Neural crest cell (in vitro differentiated cells): ENCODE measurements at regions not wholly inside any gene's neighbourhood (a gene's known extent, or its start where the extent isn't known, plus 50 kb on each side); places are given as distances from the start of the nearest gene placed in this dataset.
A peak's percentile ranks its signal among the peaks of the same experiment; 100 is the strongest.

ENCODE experiments used
- DNase-seq: peaks from one replicate; pipeline ENCODE4 v3.0.0; 2021; ENCODE audit warnings: low read depth, mixed read lengths, low spot score
- H3K27ac Mint-ChIP-seq: one replicate; pipeline ENCODE4 v1.8.0; 2021; ENCODE audit warnings: mild to moderate bottlenecking, mixed read lengths; ENCODE audit not compliant: unreplicated experiment
- H3K27me3 Mint-ChIP-seq: 2 replicates; pipeline ENCODE4 v1.8.0; 2021; ENCODE audit warnings: low read depth, mild to moderate bottlenecking, mixed read lengths
- H3K36me3 Mint-ChIP-seq: 2 replicates; pipeline ENCODE4 v1.8.0; 2021; ENCODE audit warnings: low read depth, mild to moderate bottlenecking, mixed read lengths
- H3K4me1 Mint-ChIP-seq: 2 replicates; pipeline ENCODE4 v1.8.0; 2021; ENCODE audit warnings: mixed read lengths
- H3K4me3 Mint-ChIP-seq: one replicate; pipeline ENCODE4 v1.8.0; 2021; ENCODE audit warnings: mild to moderate bottlenecking, mixed read lengths
- H3K9me3 Mint-ChIP-seq: 2 replicates; pipeline ENCODE4 v1.8.0; 2021; ENCODE audit warnings: mixed read lengths
- TF ChIP-seq, protein P1 (sequence below): fragments of 200-600 bp; sonication (generic); conservative IDR thresholded peaks from 2 replicates; pipeline ENCODE4 v1.5.0; 2021; ENCODE audit warnings: antibody characterized with exemption, mild to moderate bottlenecking

DNA sequence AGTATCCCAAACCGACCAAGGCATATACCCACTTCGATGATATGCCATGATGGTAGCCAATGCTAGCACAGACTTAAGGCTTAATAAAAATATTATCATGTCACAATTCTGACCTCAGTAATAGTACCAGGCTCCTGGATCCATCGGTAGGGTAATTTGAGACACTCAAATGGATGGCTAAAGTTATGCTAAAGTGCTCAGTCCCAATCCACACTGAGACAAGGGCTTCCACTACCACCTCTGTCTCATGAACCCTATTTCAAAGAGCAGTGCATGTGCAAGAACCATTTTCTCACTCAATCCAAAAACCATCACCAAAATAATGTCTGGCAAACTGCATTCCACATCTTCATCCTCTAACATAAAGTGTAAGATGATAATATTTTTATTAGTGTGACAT lies 122.4 kb upstream of the KRR1 start:
- Mint-ChIP-seq H3K27ac (no peak overlapping the region), H3K9me3 (peaks cover 7% of the 10 kb centered on the region), H3K36me3 (no peaks in the 10 kb centered on the region), H3K4me1 (peaks cover 67% of the 10 kb centered on the region), H3K4me3 (no peak overlapping the region), H3K27me3 (no peaks in the 10 kb centered on the region)
- DNase-seq = no peak
- TF ChIP-seq, protein P1, sequence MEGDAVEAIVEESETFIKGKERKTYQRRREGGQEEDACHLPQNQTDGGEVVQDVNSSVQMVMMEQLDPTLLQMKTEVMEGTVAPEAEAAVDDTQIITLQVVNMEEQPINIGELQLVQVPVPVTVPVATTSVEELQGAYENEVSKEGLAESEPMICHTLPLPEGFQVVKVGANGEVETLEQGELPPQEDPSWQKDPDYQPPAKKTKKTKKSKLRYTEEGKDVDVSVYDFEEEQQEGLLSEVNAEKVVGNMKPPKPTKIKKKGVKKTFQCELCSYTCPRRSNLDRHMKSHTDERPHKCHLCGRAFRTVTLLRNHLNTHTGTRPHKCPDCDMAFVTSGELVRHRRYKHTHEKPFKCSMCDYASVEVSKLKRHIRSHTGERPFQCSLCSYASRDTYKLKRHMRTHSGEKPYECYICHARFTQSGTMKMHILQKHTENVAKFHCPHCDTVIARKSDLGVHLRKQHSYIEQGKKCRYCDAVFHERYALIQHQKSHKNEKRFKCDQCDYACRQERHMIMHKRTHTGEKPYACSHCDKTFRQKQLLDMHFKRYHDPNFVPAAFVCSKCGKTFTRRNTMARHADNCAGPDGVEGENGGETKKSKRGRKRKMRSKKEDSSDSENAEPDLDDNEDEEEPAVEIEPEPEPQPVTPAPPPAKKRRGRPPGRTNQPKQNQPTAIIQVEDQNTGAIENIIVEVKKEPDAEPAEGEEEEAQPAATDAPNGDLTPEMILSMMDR = no peak

DNA sequence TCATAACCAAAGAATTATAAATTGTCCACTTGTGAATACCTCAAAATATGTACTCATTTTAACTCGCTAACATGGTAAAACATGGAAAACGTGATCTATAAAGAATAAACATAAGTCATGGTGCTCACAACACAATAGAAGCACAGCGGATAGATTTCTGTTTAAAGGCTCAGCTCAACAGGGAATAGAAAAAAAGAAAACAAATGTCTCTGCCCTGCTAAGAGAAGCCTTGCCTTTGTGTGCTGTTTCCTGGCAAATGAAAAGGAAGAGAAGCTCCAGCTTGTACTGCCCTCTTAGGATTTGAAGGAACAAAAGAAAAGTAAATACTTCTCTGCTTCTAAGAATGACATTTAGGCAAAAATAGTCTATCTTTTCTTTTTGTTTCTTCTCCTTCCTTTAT lies 121.0 kb upstream of the KRR1 start:
- Mint-ChIP-seq H3K4me3 (no peak overlapping the region), H3K36me3 (no peaks in the 10 kb centered on the region), H3K27ac (peak overlapping the region; percentile 79), H3K27me3 (no peaks in the 10 kb centered on the region), H3K9me3 (peaks cover 7% of the 10 kb centered on the region), H3K4me1 (peaks cover 67% of the 10 kb centered on the region)
- DNase-seq = no peak
- TF ChIP-seq, protein P1 = no peak

DNA sequence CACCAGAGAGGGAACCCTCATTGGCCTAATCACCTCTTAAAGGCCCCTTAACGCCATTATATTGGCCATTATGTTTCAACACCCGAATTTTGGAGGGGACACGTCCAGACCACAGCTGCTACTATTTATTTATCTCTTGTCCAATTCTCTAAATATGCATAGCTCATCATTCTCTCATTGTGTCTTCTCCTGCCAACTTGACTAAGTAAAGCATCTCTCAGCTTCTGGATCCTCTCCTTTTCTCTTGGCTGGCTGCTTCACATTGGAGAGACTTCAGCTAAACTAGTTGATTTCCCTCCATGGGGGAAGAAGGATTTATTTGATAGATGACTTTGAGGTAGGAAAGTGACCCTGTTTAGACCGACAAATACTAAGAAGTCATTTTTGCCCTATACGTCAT lies 120.4 kb upstream of the KRR1 start:
- Mint-ChIP-seq H3K4me1 (peaks cover 71% of the 10 kb centered on the region), H3K4me3 (no peak overlapping the region), H3K9me3 (peaks cover 7% of the 10 kb centered on the region), H3K36me3 (no peaks in the 10 kb centered on the region), H3K27me3 (no peaks in the 10 kb centered on the region), H3K27ac (no peak overlapping the region)
- TF ChIP-seq, protein P1 = no peak
- DNase-seq = no peak

DNA sequence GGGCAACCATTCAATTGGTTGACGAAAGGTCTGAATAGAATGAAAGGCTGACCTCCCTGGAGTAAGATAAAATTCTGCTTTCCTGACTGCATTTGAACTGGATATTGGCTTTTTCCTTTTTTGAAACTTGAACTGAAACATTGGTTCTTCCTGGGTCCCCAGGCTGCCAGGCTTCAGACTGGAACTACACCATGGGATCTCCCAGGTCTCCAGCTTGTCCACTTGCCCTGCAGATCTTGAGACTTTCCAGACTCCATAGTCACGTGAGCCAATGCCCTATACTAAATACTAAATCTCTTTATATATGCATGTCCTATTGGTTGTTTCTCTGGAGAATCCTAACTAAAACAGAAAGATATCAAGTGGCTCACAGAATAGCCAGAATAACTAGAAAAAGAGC lies 118.7 kb upstream of the KRR1 start:
- no peaks in the 10 kb centered on the region for H3K27me3 Mint-ChIP-seq
- TF ChIP-seq, protein P1 = no peak
- peaks cover 54% of the 10 kb centered on the region for H3K4me1 Mint-ChIP-seq
- DNase-seq = no peak
- no peaks in the 10 kb centered on the region for H3K36me3 Mint-ChIP-seq
- H3K4me3 Mint-ChIP-seq = no peak overlapping the region
- H3K27ac Mint-ChIP-seq = peak overlapping the region; percentile 92
- H3K9me3 Mint-ChIP-seq = peaks cover 7% of the 10 kb centered on the region

DNA sequence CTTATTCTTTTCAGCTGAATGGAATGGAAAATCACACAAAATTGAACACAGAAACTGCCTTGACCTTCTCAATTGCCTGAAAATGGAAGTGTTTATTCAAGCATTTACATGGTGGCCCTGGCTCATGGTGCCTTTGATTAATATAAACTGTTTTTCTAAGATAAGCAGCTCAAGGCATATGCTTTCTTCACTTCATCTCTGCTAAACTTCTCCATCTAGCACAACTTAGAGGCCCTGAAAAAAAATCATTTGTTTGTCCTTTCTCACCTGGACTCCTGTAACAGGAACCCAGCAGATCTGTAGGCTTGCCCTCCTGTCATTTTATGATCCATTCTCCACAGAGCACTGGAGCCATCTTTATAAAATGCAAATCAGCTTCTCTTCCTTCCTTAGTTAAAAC lies 117.5 kb upstream of the KRR1 start:
- H3K27ac Mint-ChIP-seq = peak overlapping the region; percentile 9
- H3K27me3 Mint-ChIP-seq = no peaks in the 10 kb centered on the region
- peaks cover 48% of the 10 kb centered on the region for H3K4me1 Mint-ChIP-seq
- H3K36me3 Mint-ChIP-seq = no peaks in the 10 kb centered on the region
- TF ChIP-seq, protein P1 = no peak
- no peak overlapping the region for H3K4me3 Mint-ChIP-seq
- no peak for DNase-seq
- peaks cover 7% of the 10 kb centered on the region for H3K9me3 Mint-ChIP-seq

DNA sequence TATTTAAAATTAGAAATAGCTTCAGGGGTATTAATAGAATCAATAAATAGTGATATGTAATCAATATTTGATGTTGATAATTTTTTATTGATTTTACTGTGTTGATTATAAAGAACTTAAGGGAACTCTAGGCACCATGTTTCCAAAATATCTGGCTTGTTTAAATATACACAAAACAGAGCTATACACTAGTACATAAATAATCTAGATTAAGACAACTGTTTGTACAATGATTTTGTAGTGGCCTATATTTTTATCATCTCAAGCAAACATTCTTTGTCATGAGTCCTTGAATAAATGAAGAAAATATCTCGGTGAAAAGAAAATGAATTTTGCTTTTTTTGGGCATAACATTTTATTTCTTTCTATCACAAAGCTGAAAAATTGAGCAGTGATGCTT lies 117.1 kb upstream of the KRR1 start:
- Mint-ChIP-seq H3K9me3 (peaks cover 10% of the 10 kb centered on the region), H3K27me3 (no peaks in the 10 kb centered on the region), H3K4me1 (peaks cover 51% of the 10 kb centered on the region), H3K36me3 (peaks cover 2% of the 10 kb centered on the region), H3K4me3 (no peak overlapping the region), H3K27ac (no peak overlapping the region)
- TF ChIP-seq, protein P1 = no peak
- DNase-seq = no peak
